Stomach smooth muscle (tissue), 2 donors: ENCODE measurements at regions not wholly inside any gene's neighbourhood (a gene's known extent, or its start where the extent isn't known, plus 50 kb on each side); places are given as distances from the start of the nearest gene placed in this dataset.
"Not testable (repeated sequence)": the region's sequence is repeated elsewhere in the genome, so short reads cannot be mapped to it uniquely, and the experiment has no call there.

Experiments
- H3K27ac ChIP-seq: one replicate; pipeline ENCODE4 v1.7.0; 2013; ENCODE audit warnings: mild to moderate bottlenecking, low read length, inconsistent platforms
- H3K27me3 ChIP-seq, 2 donors: one replicate each; pipeline ENCODE4 v1.7.0; 2013; ENCODE audit warnings: low read length in 2 of 2; ENCODE audit not compliant: insufficient read depth in 2 of 2, control insufficient read depth in 1 of 2
- H3K36me3 ChIP-seq, 2 donors: one replicate each; pipeline ENCODE4 v1.7.0; 2013; ENCODE audit warnings: low read length in 2 of 2; ENCODE audit not compliant: control insufficient read depth in 2 of 2, insufficient read depth in 2 of 2
- H3K4me1 ChIP-seq: one replicate; pipeline ENCODE4 v1.7.0; 2013; ENCODE audit warnings: low read length; ENCODE audit not compliant: control insufficient read depth, insufficient read depth
- H3K4me3 ChIP-seq, 2 donors: one replicate each; pipeline ENCODE4 v1.7.0; 2013; ENCODE audit warnings: low read length in 2 of 2
- H3K9ac ChIP-seq, 2 donors: one replicate each; pipeline ENCODE4 v1.7.0; 2013; ENCODE audit warnings: low read length in 2 of 2, mild to moderate bottlenecking in 1 of 2
- H3K9me3 ChIP-seq, 2 donors: one replicate each; pipeline ENCODE4 v1.7.0; 2013; ENCODE audit warnings: low read length in 2 of 2; ENCODE audit not compliant: control insufficient read depth in 2 of 2
- donor health status: healthy.
- donor health status: Pancreatic carcinoma.

DNA sequence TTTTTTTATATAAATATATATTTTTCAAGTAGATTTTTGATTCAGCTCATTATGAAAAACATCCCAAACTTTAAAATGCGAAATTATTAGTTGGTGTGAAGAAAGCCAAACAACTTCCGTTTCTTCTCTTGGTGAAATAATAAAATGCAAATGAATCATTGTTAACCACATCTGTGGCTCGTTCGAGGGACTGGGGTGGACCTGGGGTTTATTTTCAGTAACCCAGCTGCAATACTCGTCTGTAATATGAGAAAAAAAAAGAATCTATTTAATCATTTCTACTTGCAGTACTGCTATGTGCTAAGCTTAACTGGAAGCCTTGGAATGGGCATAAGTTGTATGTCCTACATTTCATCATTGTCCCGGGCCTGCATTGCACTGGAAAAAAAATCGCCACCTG lies 158.1 kb downstream of the CDRT15L2 start:
- not testable (repeated sequence) for H3K27ac ChIP-seq, H3K36me3 ChIP-seq, H3K4me3 ChIP-seq, H3K27me3 ChIP-seq, H3K9ac ChIP-seq, H3K9me3 ChIP-seq, H3K4me1 ChIP-seq

GRCh38 chr17:20771104-20771503 lies 191.6 kb downstream of the CDRT15L2 start:
- H3K4me3 ChIP-seq: no peak overlapping the region
- H3K9me3 ChIP-seq: no peaks in the 10 kb centered on the region
- no peaks in the 10 kb centered on the region for H3K36me3 ChIP-seq
- no peak overlapping the region for H3K27ac ChIP-seq
- no peak overlapping the region for H3K9ac ChIP-seq
- no peaks in the 10 kb centered on the region for H3K4me1 ChIP-seq
- H3K27me3 ChIP-seq: peaks cover 0 to 2% of the 10 kb centered on the region in 2 donors

DNA sequence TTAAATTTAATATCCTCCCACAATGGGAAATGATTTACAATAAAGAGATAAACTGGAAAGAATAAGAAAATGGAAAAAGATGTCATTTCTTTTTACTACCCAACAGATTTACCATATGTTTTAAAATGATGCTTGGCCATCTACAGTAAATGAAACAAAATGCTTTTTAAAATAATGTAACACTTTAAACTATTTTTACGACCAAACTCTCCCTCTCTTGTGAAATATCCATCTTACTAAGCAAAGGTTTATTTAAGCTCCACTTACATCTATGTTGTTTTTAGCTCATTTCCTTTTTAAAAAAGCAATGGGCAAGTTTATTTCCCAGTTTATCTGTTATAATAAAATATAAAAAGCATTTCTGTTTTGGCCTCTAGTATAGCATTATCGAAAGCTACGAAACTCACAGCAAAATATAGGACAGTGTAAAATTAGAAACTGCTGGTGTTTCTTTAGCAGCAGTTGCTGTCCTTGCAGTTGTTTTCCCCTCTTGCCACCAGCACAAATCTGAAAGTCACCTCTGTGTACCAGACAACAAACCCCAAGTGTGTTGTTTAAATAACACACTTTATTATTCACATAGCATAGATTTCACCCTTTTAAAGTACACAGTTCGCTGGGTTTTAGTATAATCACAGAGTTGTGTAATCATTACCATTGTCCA lies 195.1 kb downstream of the CDRT15L2 start:
- H3K4me1 ChIP-seq: no peaks in the 10 kb centered on the region
- H3K4me3 ChIP-seq: no peak overlapping the region
- H3K27me3 ChIP-seq: peaks cover 0 to 2% of the 10 kb centered on the region in 2 donors
- H3K9ac ChIP-seq: no peak overlapping the region
- H3K9me3 ChIP-seq: no peaks in the 10 kb centered on the region
- H3K27ac ChIP-seq: no peak overlapping the region
- H3K36me3 ChIP-seq: no peaks in the 10 kb centered on the region

GRCh38 chr17:20775331-20775730 lies 195.8 kb downstream of the CDRT15L2 start:
- H3K27me3 ChIP-seq: peaks cover 0 to 2% of the 10 kb centered on the region in 2 donors
- H3K27ac ChIP-seq: no peak overlapping the region
- H3K4me1 ChIP-seq: no peaks in the 10 kb centered on the region
- no peak overlapping the region for H3K9ac ChIP-seq
- H3K36me3 ChIP-seq: no peaks in the 10 kb centered on the region
- H3K9me3 ChIP-seq: no peaks in the 10 kb centered on the region
- H3K4me3 ChIP-seq: no peak overlapping the region

DNA sequence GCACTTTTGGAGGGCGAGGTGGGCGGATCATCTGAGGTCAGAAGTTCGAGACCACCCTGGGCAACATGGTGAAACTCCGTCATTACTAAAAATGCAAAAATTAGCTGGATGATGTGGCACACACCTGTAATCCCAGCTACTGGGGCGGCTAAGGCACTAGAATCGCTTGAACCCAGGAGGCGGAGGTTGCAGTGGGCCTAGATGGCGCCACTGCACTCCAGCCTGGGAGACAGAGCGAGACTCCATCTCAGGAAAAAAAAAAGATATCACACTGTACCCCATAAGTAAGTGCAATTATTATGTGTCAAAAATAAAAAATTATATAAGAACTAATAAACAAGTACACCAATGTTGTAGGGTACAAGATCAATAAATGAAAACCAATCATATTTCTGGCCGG lies 200.0 kb downstream of the CDRT15L2 start:
- Histone ChIP-seq H3K9ac (no peak overlapping the region), H3K4me1 (no peaks in the 10 kb centered on the region), H3K27ac (no peak overlapping the region), H3K36me3 (no peaks in the 10 kb centered on the region), H3K9me3 (no peaks in the 10 kb centered on the region), H3K27me3 (peaks cover 0 to 7% of the 10 kb centered on the region in 2 donors), H3K4me3 (no peak overlapping the region)

DNA sequence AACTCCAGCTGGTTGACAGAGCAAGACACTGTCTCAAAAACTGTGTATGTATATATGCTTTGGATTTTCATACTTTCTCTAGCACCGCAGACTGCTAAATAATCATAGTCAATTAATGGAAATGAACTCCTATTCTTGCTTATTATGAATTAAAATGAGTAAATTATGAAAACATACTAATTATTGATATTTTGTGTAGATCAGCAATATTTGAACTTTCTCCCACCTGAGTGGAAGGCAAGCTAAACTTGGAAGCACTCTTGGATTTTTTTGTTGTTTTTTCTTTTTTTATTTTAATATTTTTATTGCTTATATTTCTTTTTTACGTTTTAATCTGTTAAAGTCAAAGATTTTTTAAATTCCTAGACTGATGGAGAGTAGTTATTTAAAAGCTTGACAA lies 201.7 kb downstream of the CDRT15L2 start:
- no peaks in the 10 kb centered on the region for H3K4me1 ChIP-seq
- H3K36me3 ChIP-seq: no peaks in the 10 kb centered on the region
- H3K9ac ChIP-seq: no peak overlapping the region
- peaks cover 3 to 7% of the 10 kb centered on the region in 2 donors for H3K27me3 ChIP-seq
- no peak overlapping the region for H3K27ac ChIP-seq
- H3K4me3 ChIP-seq: no peak overlapping the region
- no peaks in the 10 kb centered on the region for H3K9me3 ChIP-seq

GRCh38 chr17:20781869-20782268 lies 202.3 kb downstream of the CDRT15L2 start:
- not testable (repeated sequence) for H3K36me3 ChIP-seq, H3K4me3 ChIP-seq, H3K27ac ChIP-seq, H3K4me1 ChIP-seq, H3K9me3 ChIP-seq, H3K27me3 ChIP-seq, H3K9ac ChIP-seq

DNA sequence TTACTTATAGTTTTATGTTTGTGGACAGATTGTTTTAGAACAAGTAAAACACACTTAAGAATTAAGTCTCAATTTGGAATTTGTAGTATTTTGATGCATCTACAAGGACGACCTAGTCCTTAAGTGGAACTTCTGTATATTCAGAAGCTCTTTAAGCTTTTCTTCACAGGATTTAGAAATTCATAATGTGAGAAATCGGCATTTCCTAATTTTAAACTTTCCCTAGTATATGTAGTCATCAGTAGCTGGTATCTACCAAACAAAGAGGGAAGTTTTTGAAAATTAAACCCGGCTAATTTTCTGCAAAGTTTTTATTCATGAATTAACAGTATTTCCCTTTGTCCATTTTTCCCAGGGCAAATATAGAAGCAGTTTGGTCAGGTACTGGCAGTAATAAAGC lies 203.6 kb downstream of the CDRT15L2 start:
- Histone ChIP-seq H3K9me3 (no peaks in the 10 kb centered on the region), H3K36me3 (no peaks in the 10 kb centered on the region), H3K27me3 (peaks cover 3 to 7% of the 10 kb centered on the region in 2 donors), H3K4me3 (no peak overlapping the region), H3K4me1 (no peaks in the 10 kb centered on the region), H3K27ac (no peak overlapping the region), H3K9ac (no peak overlapping the region)

DNA sequence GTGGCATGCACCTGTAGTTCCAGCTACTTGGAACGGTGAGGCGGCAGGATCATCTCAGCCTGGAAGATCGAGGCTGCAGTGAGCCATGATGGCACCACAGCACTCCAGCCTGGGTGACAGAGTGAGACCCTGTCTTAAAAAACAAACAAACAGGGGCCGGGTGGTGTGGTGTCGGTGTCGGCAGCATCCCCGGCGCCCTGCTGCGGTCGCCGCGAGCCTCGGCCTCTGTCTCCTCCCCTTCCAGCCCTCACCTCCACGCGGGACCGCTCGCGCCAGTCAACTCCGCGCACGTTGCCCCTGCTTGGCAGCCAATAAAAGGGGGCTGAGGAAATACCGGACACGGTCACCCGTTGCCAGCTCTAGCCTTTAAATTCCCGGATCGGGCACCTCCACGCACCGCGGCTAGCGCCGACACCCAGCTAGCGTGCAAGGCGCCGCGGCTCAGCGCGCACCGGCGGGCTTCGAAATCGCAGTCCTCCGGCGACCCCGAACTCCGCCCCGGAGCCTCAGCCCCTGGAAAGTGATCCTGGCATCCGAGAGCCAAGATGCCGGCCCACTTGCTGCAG lies 204.7 kb downstream of the CDRT15L2 start:
- Histone ChIP-seq H3K4me1 (no peaks in the 10 kb centered on the region), H3K9ac (no peak overlapping the region), H3K27me3 (peaks cover 3 to 7% of the 10 kb centered on the region in 2 donors), H3K27ac (no peak overlapping the region), H3K4me3 (no peak overlapping the region), H3K9me3 (no peaks in the 10 kb centered on the region), H3K36me3 (no peaks in the 10 kb centered on the region)

GRCh38 chr17:20787281-20787680 lies 207.8 kb downstream of the CDRT15L2 start:
- Histone ChIP-seq H3K4me3 (no peak overlapping the region), H3K9me3 (no peaks in the 10 kb centered on the region), H3K9ac (no peak overlapping the region), H3K4me1 (no peaks in the 10 kb centered on the region), H3K27me3 (peaks cover 3 to 7% of the 10 kb centered on the region in 2 donors), H3K27ac (no peak overlapping the region), H3K36me3 (no peaks in the 10 kb centered on the region)

GRCh38 chr17:20791626-20792025 lies 212.1 kb downstream of the CDRT15L2 start:
- Histone ChIP-seq H3K4me1 (no peaks in the 10 kb centered on the region), H3K27me3 (no peaks in the 10 kb centered on the region), H3K4me3 (no peak overlapping the region), H3K36me3 (no peaks in the 10 kb centered on the region), H3K9me3 (no peaks in the 10 kb centered on the region), H3K9ac (no peak overlapping the region), H3K27ac (no peak overlapping the region)
